ENCODE measurements at regions not wholly inside any gene's neighbourhood (a gene's known extent, or its start where the extent isn't known, plus 50 kb on each side); places are given as distances from the start of the nearest gene placed in this dataset.

GRCh38 chr14:29236401-29236800 is 469.8 kb downstream of the FOXG1 start (continued):
- TF ChIP-seq ZFP91 (CRISPR knock-in tag; IDR thresholded peaks at IDR 0.05) (no peak), ATF6 (CRISPR knock-in tag; IDR thresholded peaks at IDR 0.05) (no peak), UBTF (IDR thresholded peaks at IDR 0.05; ENCODE audit: borderline replicate concordance in 1 of 2, low read depth in 2 of 2, low read length in 2 of 2) (no peak), HNRNPL (IDR thresholded peaks at IDR 0.05; ENCODE audit: low read depth, low read length) (no peak), ZBTB11 (CRISPR knock-in tag; IDR thresholded peaks at IDR 0.05) (no peak)
